ENCODE measurements at regions not wholly inside any gene's neighbourhood (a gene's known extent, or its start where the extent isn't known, plus 50 kb on each side); places are given as distances from the start of the nearest gene placed in this dataset.

DNA sequence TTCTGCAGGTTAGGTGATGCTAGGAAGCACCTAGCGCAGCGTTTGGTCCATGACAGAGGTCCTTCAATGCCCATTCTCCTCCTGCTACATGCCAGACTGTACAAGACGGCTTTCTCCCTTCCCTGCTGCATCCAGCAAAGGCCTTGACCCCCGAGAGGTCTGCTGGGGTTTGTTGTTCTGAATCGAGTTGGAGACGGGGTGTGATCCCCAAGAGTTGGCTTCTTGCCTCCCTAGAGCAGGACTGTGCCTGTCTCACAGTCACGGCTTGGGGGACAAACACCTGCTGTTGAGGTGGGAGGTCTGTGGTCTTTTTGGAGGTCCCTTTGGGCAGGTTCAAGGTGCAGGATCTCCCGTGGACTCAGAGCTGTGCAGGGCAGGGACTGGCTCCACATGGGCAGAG is 352.3 kb upstream of the B3GAT1 start:
- no peak for DNase-seq (ENCODE audit: low read depth)

GRCh38 chr11:134763030-134763388 is 351.0 kb upstream of the B3GAT1 start:
- DNase-seq (ENCODE audit: low read depth): peak; percentile 6

DNA sequence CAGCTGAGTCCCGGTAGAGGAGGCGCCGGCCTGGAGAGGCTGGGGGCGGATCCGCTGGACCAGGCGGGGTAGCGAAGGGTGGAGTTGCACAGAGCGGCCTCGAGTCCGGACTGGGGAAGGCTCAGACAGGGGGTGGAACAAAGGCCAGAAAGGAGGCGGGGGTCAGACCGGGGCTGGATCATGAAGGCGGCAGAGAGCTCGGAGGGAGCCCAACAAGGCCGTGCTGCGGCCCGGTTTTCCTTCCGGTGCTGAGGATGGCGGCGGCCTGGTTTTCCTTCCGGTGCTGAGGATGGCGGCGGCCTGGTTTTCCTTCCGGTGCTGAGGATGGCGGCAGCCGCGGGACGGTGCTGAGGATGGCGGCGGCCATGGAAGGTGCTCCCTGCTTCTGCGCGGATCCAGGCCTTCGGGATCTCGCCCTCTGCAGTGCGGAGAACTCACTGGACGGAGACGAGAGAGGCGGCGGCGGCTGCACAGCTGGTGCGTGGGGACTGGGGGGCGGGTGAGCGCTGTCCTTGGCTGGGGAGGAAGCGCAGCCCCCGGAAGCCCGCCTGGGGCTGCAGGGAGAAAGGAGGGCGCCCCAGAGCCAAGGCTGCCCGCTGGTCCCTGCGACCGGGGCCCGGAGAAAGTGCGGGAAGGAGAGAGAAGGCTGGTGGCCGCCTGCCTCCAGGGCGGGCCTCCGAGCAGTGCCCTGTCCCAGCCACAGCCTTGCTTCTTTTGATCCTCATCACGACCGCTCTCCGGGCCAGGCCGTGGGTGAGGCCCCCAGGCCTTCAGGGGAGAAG is 350.4 kb upstream of the B3GAT1 start:
- DNase-seq (ENCODE audit: low read depth): no peak

- DNase-seq (ENCODE audit: low read depth): no peak
These were observed 349.8 kb upstream of the B3GAT1 start for GRCh38 chr11:134761926-134762247.

DNA sequence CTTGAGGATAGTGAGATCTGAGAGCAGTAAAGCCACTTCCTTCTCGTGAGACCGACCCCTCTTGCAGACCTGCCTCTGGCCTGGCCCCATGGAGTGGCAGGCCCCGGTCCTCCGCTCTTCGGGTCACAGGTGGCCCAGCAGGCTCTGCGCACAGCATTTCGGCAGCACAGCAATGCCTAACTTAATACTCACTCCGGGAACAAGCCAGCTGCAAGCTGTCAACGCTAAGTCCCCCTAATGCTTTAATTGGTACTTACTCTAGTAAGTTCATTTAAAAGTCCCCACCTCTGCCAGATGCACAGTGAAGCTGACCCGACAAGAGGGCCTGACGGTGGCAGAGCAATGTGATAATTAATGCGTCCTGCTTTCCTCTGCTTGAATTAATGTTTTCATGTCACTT is 349.3 kb upstream of the B3GAT1 start:
- no peak for DNase-seq (ENCODE audit: low read depth)

DNA sequence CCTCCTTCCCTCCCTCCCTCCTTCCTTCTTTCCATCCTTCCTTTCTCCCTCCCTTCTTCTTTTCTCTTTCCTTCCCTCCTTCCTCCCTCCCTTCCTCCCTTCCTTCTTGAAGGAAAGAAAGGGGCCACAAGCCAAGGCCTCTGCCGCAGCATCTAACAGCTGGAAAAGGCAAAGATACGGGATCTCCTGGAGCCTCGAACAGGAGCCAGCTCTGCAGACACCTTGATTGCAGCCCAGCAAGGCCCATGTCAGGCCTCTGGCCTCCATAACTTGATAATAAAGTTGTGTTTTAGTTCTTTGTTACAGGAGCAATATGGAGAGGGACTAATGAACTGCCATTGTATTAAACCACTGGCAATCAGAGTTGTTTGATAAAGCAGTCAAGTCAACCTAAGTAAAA is 348.9 kb upstream of the B3GAT1 start:
- no peak for DNase-seq (ENCODE audit: low read depth)

- DNase-seq (ENCODE audit: low read depth): no peak
These were observed 348.3 kb upstream of the B3GAT1 start for GRCh38 chr11:134760299-134760698.

- no peak for DNase-seq (ENCODE audit: low read depth)
These were observed 347.8 kb upstream of the B3GAT1 start for GRCh38 chr11:134759855-134760254.

- DNase-seq (ENCODE audit: low read depth): no peak
These were observed 347.2 kb upstream of the B3GAT1 start for GRCh38 chr11:134759274-134759673.

DNA sequence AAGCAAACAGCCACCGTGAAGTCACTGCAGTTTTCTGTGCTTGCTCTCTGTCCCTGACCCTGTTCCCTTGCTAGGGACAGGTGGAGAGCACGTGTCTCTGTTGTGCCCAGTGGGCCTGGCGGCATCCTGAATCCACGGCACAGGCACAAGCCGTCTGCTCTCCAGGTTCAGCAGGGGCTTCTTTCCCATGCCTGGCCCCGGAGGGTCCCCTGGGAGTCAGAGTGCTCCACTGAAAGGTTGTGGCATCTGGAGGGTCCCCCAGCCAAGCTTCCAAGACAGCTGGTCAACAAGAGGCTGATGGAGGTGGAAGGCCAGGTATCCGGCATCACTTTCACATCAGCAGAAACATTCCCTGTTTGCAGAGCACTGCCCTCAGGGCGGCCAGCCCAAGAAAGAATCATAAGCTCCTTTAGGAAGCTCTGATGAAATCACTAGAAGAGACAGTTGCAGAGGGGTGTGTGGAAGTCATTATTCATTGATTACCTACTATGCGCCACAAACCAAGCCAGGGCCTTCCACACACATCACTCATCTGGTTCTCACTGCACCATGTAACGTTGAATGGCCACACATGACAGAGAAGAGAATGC is 346.4 kb upstream of the B3GAT1 start:
- no peak for DNase-seq (ENCODE audit: low read depth)

DNA sequence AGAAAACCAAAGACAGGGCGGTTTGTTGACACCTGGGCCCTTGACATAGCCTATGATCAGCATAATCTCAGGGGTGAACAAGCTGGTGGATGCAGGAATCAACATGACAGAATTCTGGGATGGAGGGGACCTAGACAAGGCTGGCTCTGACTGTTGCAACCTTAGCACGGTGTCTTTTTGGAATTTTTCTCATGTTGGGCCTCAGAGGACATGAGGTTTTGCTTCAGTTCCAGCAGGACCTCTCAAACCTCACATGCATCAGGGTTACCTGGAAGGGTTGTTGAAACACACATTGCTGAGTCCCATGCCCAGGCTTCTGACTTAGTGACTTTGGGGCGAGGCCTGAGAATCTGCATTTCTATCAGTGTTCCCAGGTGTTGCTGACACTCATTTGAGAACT is 345.6 kb upstream of the B3GAT1 start:
- DNase-seq (ENCODE audit: low read depth): no peak

DNA sequence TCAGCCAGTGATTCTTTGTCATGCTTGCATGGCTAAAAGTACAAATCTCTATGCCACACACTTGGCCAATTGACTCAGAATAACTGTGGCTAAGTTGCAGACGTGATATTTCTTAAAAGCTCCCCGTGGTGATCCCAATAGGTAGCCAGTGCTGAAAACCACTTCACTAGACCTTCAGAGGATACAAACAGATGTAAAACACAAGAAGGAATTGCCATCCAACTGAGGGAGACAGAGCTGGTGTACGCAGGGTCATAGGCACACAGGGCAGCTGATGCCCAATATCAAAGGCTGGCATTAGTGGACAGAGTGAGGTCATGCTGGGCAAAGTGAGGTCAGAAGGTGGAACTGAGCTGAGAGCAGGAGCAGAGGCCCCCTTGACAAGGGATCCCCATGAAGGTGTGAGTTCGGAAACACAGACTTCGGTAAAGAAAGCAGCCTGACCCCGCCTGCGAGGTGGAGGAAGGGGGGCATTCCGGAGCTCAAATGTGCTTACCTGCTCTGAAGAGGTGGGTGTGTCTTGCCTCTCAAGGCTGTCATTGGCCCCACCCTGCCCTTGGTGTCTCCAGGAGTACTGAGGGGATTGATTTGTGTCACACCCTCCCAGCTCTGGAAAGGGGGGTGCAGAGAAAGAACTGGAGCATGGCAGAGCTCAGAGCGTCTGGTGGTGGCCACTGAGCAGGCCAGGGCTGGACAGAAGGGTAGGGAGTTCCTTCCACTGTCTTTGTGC is 344.9 kb upstream of the B3GAT1 start:
- no peak for DNase-seq (ENCODE audit: low read depth)

- DNase-seq (ENCODE audit: low read depth): no peak
These were observed 343.5 kb upstream of the B3GAT1 start for GRCh38 chr11:134755535-134755934.

DNA sequence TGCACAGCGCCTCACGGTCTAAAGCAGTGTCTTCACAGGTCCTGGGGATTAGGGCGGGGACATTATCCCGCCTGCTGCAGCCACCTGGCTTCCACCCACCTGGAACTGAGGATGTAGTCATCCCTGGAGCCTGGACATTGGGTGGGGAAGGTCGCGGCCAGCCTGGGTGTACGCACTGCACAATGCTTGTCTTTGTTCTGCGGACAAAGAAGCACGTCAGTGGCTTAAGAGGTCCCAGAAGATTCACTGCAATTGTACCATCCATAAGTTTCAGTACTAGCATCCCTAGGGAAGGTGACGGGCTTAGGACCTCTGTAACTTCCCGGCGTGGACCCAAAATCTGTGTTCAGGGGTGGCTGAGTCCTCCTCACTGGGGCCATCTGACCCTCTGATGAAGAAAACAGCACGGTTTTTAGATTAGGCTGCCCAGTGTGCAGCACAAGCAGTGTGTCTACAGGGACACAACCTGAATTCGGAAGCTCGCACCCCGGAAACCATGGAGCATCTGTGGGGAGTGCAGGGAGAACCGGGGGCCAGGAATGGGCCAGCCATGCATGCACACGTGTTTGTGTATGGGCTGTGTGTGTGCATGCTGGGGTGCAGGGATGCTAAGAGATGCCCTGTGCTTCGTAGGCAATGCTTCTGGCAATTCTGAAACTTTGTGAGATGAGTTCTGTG is 342.6 kb upstream of the B3GAT1 start:
- no peak for DNase-seq (ENCODE audit: low read depth)

DNA sequence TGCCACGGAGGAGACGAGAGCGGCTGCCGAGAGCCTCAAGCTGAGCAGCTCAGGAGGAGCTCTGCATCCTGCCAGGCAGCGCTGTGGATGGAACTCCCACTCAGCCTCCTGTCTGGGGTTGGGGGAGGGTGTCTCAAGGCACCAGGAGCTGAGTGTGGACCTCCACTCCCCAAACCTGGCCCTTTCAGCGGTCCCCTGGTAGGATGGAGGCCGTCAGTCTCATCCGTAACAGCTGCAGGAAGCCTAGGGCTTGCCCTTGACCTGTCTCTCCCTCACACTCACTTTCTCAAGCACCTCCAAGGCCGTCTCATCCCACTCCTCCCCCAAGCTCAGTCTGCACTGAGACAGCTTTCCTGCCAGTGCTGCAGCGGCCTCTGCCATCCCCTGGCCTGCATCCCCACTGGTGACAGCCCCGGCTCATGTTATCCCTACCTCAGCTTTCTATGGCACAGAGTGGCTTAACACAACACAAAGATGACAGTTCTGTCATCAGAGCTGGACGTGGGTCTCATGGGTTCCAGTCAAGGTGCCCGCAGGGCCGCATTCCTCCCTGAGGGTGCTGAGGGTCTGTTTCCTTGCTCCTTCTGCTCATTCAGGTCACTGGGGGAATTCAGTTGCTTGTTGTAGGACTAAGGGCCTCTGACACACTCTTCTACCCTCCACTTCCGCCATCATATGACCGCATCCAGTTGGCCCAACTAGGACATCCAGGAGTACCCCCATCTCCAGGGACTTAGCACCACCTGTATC is 341.9 kb upstream of the B3GAT1 start:
- no peak for DNase-seq (ENCODE audit: low read depth)

- DNase-seq (ENCODE audit: low read depth): no peak
These were observed 341.1 kb upstream of the B3GAT1 start for GRCh38 chr11:134752964-134753770.

GRCh38 chr11:134752526-134752925 is 340.5 kb upstream of the B3GAT1 start:
- no peak for DNase-seq (ENCODE audit: low read depth)

DNA sequence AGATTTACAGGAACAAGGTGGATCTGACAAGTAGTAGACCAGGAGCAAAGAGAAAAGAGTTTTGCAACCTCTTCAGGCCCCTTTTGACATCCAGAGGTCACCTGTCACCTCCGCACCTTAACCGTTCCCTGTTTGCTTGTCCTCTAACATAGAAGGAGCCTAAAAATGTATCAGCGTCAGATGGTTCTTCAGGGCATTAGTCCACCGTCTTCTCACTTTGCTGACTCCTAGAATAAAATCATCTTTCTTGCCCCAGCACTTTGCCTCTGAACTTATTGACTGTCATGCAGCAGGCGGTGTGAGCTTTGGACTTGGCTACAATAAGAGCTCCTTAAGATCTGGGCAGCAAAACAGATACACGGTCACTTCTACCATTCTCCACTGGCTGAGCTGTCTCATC is 339.7 kb upstream of the B3GAT1 start:
- DNase-seq (ENCODE audit: low read depth): no peak

DNA sequence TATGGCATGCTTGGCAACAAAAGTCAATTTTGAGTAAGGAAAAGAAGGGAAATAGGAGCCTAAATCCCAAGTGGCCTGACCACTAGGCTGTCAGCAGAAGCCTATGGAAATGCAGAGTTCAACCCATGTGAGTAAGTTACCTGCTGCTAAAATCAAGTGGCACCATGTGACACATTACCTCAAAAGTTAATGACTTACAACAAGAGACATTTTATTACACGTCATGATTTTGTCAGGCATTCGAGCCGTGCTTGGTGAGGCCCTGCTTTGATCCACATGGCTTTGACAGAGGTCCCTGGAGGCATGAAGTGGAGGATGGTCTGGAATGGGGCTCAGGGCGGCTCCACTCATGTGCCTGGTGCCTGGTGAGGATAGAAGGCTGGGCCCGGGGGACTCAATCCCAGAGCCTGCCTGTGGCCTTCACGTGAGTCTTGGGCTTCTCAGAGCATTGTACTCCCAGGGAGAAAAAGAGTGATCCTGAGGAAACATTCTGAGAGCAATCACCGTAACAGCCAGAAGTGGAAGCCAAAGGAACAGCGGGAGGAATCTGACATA is 339.1 kb upstream of the B3GAT1 start:
- DNase-seq (ENCODE audit: low read depth): no peak

- no peak for DNase-seq (ENCODE audit: low read depth)
These were observed 338.6 kb upstream of the B3GAT1 start for GRCh38 chr11:134750619-134751018.

Measured in M059J (cell line).